ENCODE measurements at regions not wholly inside any gene's neighbourhood (a gene's known extent, or its start where the extent isn't known, plus 50 kb on each side); places are given as distances from the start of the nearest gene placed in this dataset.

- TF ChIP-seq CTCF (IDR thresholded peaks at IDR 0.05): no peak
- no peak for TF ChIP-seq POLR2A (IDR thresholded peaks at IDR 0.05)
Measured at GRCh38 chr9:16197578-16198370, 644.9 kb downstream of the CCDC171 start.

Measured in adrenal gland (tissue), 5 donors.